Stimulated activated CD4-positive, alpha-beta T cell treated with anti-CD3 and anti-CD28 coated beads, Interleukin-4, amount 100 ng/mL, for 48 hours (primary cell): ENCODE measurements at regions not wholly inside any gene's neighbourhood (a gene's known extent, or its start where the extent isn't known, plus 50 kb on each side); places are given as distances from the start of the nearest gene placed in this dataset.

Experiments
- DNase-seq, 2 donors: peaks; one replicate each; pipeline ENCODE4 v3.0.0-alpha.2; 2020; ENCODE audit warnings: low read depth in 2 of 2

- no peak for DNase-seq
These were observed 815.1 kb downstream of the DIAPH3 start for GRCh38 chr13:59348617-59349016.

- no peak for DNase-seq
These were observed 811.1 kb downstream of the DIAPH3 start for GRCh38 chr13:59352600-59352999.

GRCh38 chr13:59354665-59355369, 808.9 kb downstream of the DIAPH3 start:
- no peak for DNase-seq

- DNase-seq, result no peak
These were observed 807.1 kb downstream of the DIAPH3 start for GRCh38 chr13:59356607-59357006.

GRCh38 chr13:59358014-59358413, 805.7 kb downstream of the DIAPH3 start:
- no peak for DNase-seq

- DNase-seq, result no peak
These were observed 803.6 kb downstream of the DIAPH3 start for GRCh38 chr13:59360108-59360507.

- no peak for DNase-seq
These were observed 802.8 kb downstream of the DIAPH3 start for GRCh38 chr13:59360916-59361315.

GRCh38 chr13:59363313-59363712, 800.4 kb downstream of the DIAPH3 start:
- no peak for DNase-seq

GRCh38 chr13:59363947-59364346, 799.8 kb downstream of the DIAPH3 start:
- no peak for DNase-seq

- no peak for DNase-seq
These were observed 799.1 kb downstream of the DIAPH3 start for GRCh38 chr13:59364641-59365085.

GRCh38 chr13:59367467-59367866, 796.3 kb downstream of the DIAPH3 start:
- DNase-seq, result no peak

GRCh38 chr13:59367904-59368303, 795.8 kb downstream of the DIAPH3 start:
- DNase-seq, result no peak

GRCh38 chr13:59368693-59369092, 795.0 kb downstream of the DIAPH3 start:
- DNase-seq, result no peak

GRCh38 chr13:59371229-59371628, 792.5 kb downstream of the DIAPH3 start:
- no peak for DNase-seq

GRCh38 chr13:59373341-59373740, 790.4 kb downstream of the DIAPH3 start:
- DNase-seq, result no peak

GRCh38 chr13:59374691-59375090, 789.0 kb downstream of the DIAPH3 start:
- no peak for DNase-seq

GRCh38 chr13:59384154-59384553, 779.6 kb downstream of the DIAPH3 start:
- no peak for DNase-seq

GRCh38 chr13:59391696-59392095, 772.0 kb downstream of the DIAPH3 start:
- peak in 1 of 2 donors; percentile 32 for DNase-seq

- no peak for DNase-seq
These were observed 771.4 kb downstream of the DIAPH3 start for GRCh38 chr13:59392328-59392727.

GRCh38 chr13:59394496-59394895, 769.2 kb downstream of the DIAPH3 start:
- no peak for DNase-seq

GRCh38 chr13:59398127-59398526, 765.6 kb downstream of the DIAPH3 start:
- no peak for DNase-seq

GRCh38 chr13:59398661-59399060, 765.1 kb downstream of the DIAPH3 start:
- DNase-seq, result no peak

GRCh38 chr13:59399513-59399912, 764.2 kb downstream of the DIAPH3 start:
- DNase-seq, result no peak

- DNase-seq, result no peak
These were observed 759.4 kb downstream of the DIAPH3 start for GRCh38 chr13:59404331-59404730.
